SU-DHL-6 (cell line): ENCODE measurements at regions not wholly inside any gene's neighbourhood (a gene's known extent, or its start where the extent isn't known, plus 50 kb on each side); places are given as distances from the start of the nearest gene placed in this dataset.

Experiments used
- H2AFZ ChIP-seq: fragments of 200-600 bp; sonication (generic); 2 replicates; pipeline ENCODE4 v1.6.1; 2014; ENCODE audit warnings: low read depth, mild to moderate bottlenecking, moderate library complexity, mixed read lengths, antibody characterized with exemption, low read length; ENCODE audit not compliant: severe bottlenecking
- H3F3A ChIP-seq: fragments of 200-600 bp; shearing (Covaris generic); 2 replicates; pipeline ENCODE4 v1.6.0; 2016; ENCODE audit warnings: antibody characterized with exemption, mild to moderate bottlenecking; ENCODE audit not compliant: insufficient read depth
- H3K27ac ChIP-seq: fragments of 200-600 bp; sonication (generic); 2 replicates; pipeline ENCODE4 v1.5.1; 2016; ENCODE audit warnings: low read depth, mild to moderate bottlenecking, low read length, moderate library complexity, mixed read lengths
- H3K27me3 ChIP-seq: fragments of 200-600 bp; sonication (generic), shearing (Covaris generic); 2 replicates; pipeline ENCODE4 v1.6.0; 2014; ENCODE audit warnings: mild to moderate bottlenecking, low read length
- H3K36me3 ChIP-seq: fragments of 200-600 bp; sonication (generic); 2 replicates; pipeline ENCODE4 v1.6.1; 2014; ENCODE audit warnings: mild to moderate bottlenecking, low read length, mixed read lengths
- H3K4me2 ChIP-seq: fragments of 300-600, 200-600 bp; shearing (Covaris generic), sonication (generic); 2 replicates; pipeline ENCODE4 v1.6.0; 2014; ENCODE audit warnings: low read length, low read depth, mild to moderate bottlenecking; ENCODE audit not compliant: poor library complexity, severe bottlenecking
- H3K4me3 ChIP-seq: fragments of 200-600 bp; sonication (generic); 2 replicates; pipeline ENCODE4 v1.5.1; 2014; ENCODE audit warnings: antibody characterized with exemption, low read length, mild to moderate bottlenecking, mixed read lengths; ENCODE audit not compliant: insufficient read depth, poor library complexity, severe bottlenecking
- H3K79me2 ChIP-seq: fragments of 200-600 bp; sonication (generic); 2 replicates; pipeline ENCODE4 v1.6.1; 2014; ENCODE audit warnings: mild to moderate bottlenecking, low read length, moderate library complexity; ENCODE audit not compliant: insufficient read depth
- H3K9ac ChIP-seq: fragments of 200-600 bp; sonication (generic); 2 replicates; pipeline ENCODE4 v1.7.0; 2014; ENCODE audit warnings: mild to moderate bottlenecking, low read length
- H3K9me2 ChIP-seq: fragments of 200-600 bp; sonication (generic); replicated peaks from 2 replicates; pipeline ENCODE4 v1.6.1; 2014; ENCODE audit warnings: low read length; ENCODE audit not compliant: insufficient read depth
- H3K9me3 ChIP-seq: fragments of 200-600 bp; sonication (generic); 2 replicates; pipeline ENCODE4 v1.6.1; 2014; ENCODE audit warnings: low read length, mixed read lengths; ENCODE audit not compliant: insufficient read depth
- H4K20me1 ChIP-seq: fragments of 200-600 bp; sonication (generic); 2 replicates; pipeline ENCODE4 v1.6.1; 2014; ENCODE audit warnings: low read depth, mild to moderate bottlenecking, antibody characterized with exemption, low read length, moderate library complexity, mixed read lengths
- CTCF ChIP-seq: fragments of 200-600 bp; sonication (generic); IDR thresholded peaks from one replicate; pipeline ENCODE4 v1.5.1; 2017; ENCODE audit warnings: antibody characterized with exemption, mild to moderate bottlenecking, low read length, moderate library complexity; ENCODE audit not compliant: insufficient read depth, poor library complexity, severe bottlenecking
- EZH2phosphoT487 ChIP-seq: fragments of 200-600 bp; sonication (generic), shearing (Covaris generic); conservative IDR thresholded peaks from 2 replicates; pipeline ENCODE4 v1.6.1; 2018; ENCODE audit warnings: mild to moderate bottlenecking, antibody characterized with exemption, low read length, moderate library complexity, mixed read lengths

- Histone ChIP-seq H3K36me3 (no peaks in the 10 kb centered on the region), H3K4me3 (no peak overlapping the region), H3F3A (no peaks in the 10 kb centered on the region), H3K9me3 (no peaks in the 10 kb centered on the region), H2AFZ (no peak overlapping the region), H4K20me1 (no peaks in the 10 kb centered on the region), H3K79me2 (no peaks in the 10 kb centered on the region), H3K27ac (no peak overlapping the region), H3K4me2 (no peak overlapping the region), H3K9ac (no peak overlapping the region), H3K27me3 (no peaks in the 10 kb centered on the region), H3K9me2 (no peaks in the 10 kb centered on the region)
- TF ChIP-seq EZH2phosphoT487 (no peak), CTCF (no peak)
These were observed 251.7 kb downstream of the SNX10 start for GRCh38 chr7:26543340-26543739.

GRCh38 chr7:26543951-26544350 lies 252.3 kb downstream of the SNX10 start:
- Histone ChIP-seq H3K27me3 (no peaks in the 10 kb centered on the region), H2AFZ (no peak overlapping the region), H3K36me3 (no peaks in the 10 kb centered on the region)

GRCh38 chr7:26546508-26547053 lies 254.9 kb downstream of the SNX10 start:
- Histone ChIP-seq H3K9me2 (no peaks in the 10 kb centered on the region), H2AFZ (no peak overlapping the region), H3K27ac (no peak overlapping the region), H3K4me2 (no peak overlapping the region), H3K27me3 (no peaks in the 10 kb centered on the region), H3K79me2 (no peaks in the 10 kb centered on the region), H4K20me1 (no peaks in the 10 kb centered on the region), H3K36me3 (no peaks in the 10 kb centered on the region), H3K9ac (no peak overlapping the region), H3K9me3 (no peaks in the 10 kb centered on the region), H3F3A (no peaks in the 10 kb centered on the region), H3K4me3 (no peak overlapping the region)
- TF ChIP-seq EZH2phosphoT487 (no peak), CTCF (no peak)

More at GRCh38 chr7:26543951-26544350, 252.3 kb downstream of the SNX10 start:
- Histone ChIP-seq H3K9me2 (no peaks in the 10 kb centered on the region), H3K4me3 (no peak overlapping the region), H4K20me1 (no peaks in the 10 kb centered on the region), H3K27ac (no peak overlapping the region), H3K9me3 (no peaks in the 10 kb centered on the region), H3K79me2 (no peaks in the 10 kb centered on the region), H3K4me2 (no peak overlapping the region), H3K9ac (no peak overlapping the region), H3F3A (no peaks in the 10 kb centered on the region)
- TF ChIP-seq EZH2phosphoT487 (no peak), CTCF (no peak)

DNA sequence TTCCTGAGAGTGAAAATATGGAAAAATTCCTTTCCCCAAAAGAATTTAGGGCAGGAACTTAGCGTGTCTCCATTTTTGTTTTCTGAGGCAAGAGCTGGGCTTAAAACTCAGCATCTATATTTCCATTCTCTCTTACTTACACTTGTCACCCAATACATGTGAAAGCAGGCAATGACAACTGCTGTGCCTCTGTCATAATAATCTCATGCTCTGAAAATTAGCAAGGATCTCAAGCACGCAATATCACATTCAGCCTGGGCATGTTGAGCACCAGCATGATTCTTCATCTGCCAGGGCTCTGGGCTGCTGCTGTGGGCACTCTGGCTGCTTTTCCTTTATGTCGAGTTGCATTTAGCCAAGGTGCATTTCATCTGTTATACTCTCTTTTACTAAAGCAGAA lies 255.5 kb downstream of the SNX10 start:
- Histone ChIP-seq H3K9me2 (no peaks in the 10 kb centered on the region), H3K27ac (no peak overlapping the region), H4K20me1 (no peaks in the 10 kb centered on the region), H3K79me2 (no peaks in the 10 kb centered on the region), H2AFZ (no peak overlapping the region), H3K4me3 (no peak overlapping the region), H3K4me2 (no peak overlapping the region), H3K27me3 (no peaks in the 10 kb centered on the region), H3K9ac (no peak overlapping the region), H3K36me3 (no peaks in the 10 kb centered on the region), H3K9me3 (no peaks in the 10 kb centered on the region), H3F3A (no peaks in the 10 kb centered on the region)
- no peak for TF ChIP-seq EZH2phosphoT487
- no peak for TF ChIP-seq CTCF
